SU-DHL-6 (cell line): ENCODE measurements at regions not wholly inside any gene's neighbourhood (a gene's known extent, or its start where the extent isn't known, plus 50 kb on each side); places are given as distances from the start of the nearest gene placed in this dataset.

Experiments used
- H2AFZ ChIP-seq: fragments of 200-600 bp; sonication (generic); 2 replicates; pipeline ENCODE4 v1.6.1; 2014; ENCODE audit warnings: low read depth, mild to moderate bottlenecking, moderate library complexity, mixed read lengths, antibody characterized with exemption, low read length; ENCODE audit not compliant: severe bottlenecking
- H3F3A ChIP-seq: fragments of 200-600 bp; shearing (Covaris generic); 2 replicates; pipeline ENCODE4 v1.6.0; 2016; ENCODE audit warnings: antibody characterized with exemption, mild to moderate bottlenecking; ENCODE audit not compliant: insufficient read depth
- H3K27ac ChIP-seq: fragments of 200-600 bp; sonication (generic); 2 replicates; pipeline ENCODE4 v1.5.1; 2016; ENCODE audit warnings: low read depth, mild to moderate bottlenecking, low read length, moderate library complexity, mixed read lengths
- H3K27me3 ChIP-seq: fragments of 200-600 bp; sonication (generic), shearing (Covaris generic); 2 replicates; pipeline ENCODE4 v1.6.0; 2014; ENCODE audit warnings: mild to moderate bottlenecking, low read length
- H3K36me3 ChIP-seq: fragments of 200-600 bp; sonication (generic); 2 replicates; pipeline ENCODE4 v1.6.1; 2014; ENCODE audit warnings: mild to moderate bottlenecking, low read length, mixed read lengths
- H3K4me2 ChIP-seq: fragments of 300-600, 200-600 bp; shearing (Covaris generic), sonication (generic); 2 replicates; pipeline ENCODE4 v1.6.0; 2014; ENCODE audit warnings: low read length, low read depth, mild to moderate bottlenecking; ENCODE audit not compliant: poor library complexity, severe bottlenecking
- H3K4me3 ChIP-seq: fragments of 200-600 bp; sonication (generic); 2 replicates; pipeline ENCODE4 v1.5.1; 2014; ENCODE audit warnings: antibody characterized with exemption, low read length, mild to moderate bottlenecking, mixed read lengths; ENCODE audit not compliant: insufficient read depth, poor library complexity, severe bottlenecking
- H3K79me2 ChIP-seq: fragments of 200-600 bp; sonication (generic); 2 replicates; pipeline ENCODE4 v1.6.1; 2014; ENCODE audit warnings: mild to moderate bottlenecking, low read length, moderate library complexity; ENCODE audit not compliant: insufficient read depth
- H3K9ac ChIP-seq: fragments of 200-600 bp; sonication (generic); 2 replicates; pipeline ENCODE4 v1.7.0; 2014; ENCODE audit warnings: mild to moderate bottlenecking, low read length
- H3K9me2 ChIP-seq: fragments of 200-600 bp; sonication (generic); replicated peaks from 2 replicates; pipeline ENCODE4 v1.6.1; 2014; ENCODE audit warnings: low read length; ENCODE audit not compliant: insufficient read depth
- H3K9me3 ChIP-seq: fragments of 200-600 bp; sonication (generic); 2 replicates; pipeline ENCODE4 v1.6.1; 2014; ENCODE audit warnings: low read length, mixed read lengths; ENCODE audit not compliant: insufficient read depth
- H4K20me1 ChIP-seq: fragments of 200-600 bp; sonication (generic); 2 replicates; pipeline ENCODE4 v1.6.1; 2014; ENCODE audit warnings: low read depth, mild to moderate bottlenecking, antibody characterized with exemption, low read length, moderate library complexity, mixed read lengths
- CTCF ChIP-seq: fragments of 200-600 bp; sonication (generic); IDR thresholded peaks from one replicate; pipeline ENCODE4 v1.5.1; 2017; ENCODE audit warnings: antibody characterized with exemption, mild to moderate bottlenecking, low read length, moderate library complexity; ENCODE audit not compliant: insufficient read depth, poor library complexity, severe bottlenecking
- EZH2phosphoT487 ChIP-seq: fragments of 200-600 bp; sonication (generic), shearing (Covaris generic); conservative IDR thresholded peaks from 2 replicates; pipeline ENCODE4 v1.6.1; 2018; ENCODE audit warnings: mild to moderate bottlenecking, antibody characterized with exemption, low read length, moderate library complexity, mixed read lengths

GRCh38 chr4:32219306-32220075 lies 1499.3 kb downstream of the PCDH7 start:
- H3K9me3 ChIP-seq, result peaks cover 7% of the 10 kb centered on the region; the same call in 1 of the 2 replicates
- no peak overlapping the region for H3K4me2 ChIP-seq

GRCh38 chr4:32226204-32226603 lies 1506.0 kb downstream of the PCDH7 start:
- Histone ChIP-seq H2AFZ (no peak overlapping the region), H3F3A (no peaks in the 10 kb centered on the region), H3K9ac (no peak overlapping the region)

More at GRCh38 chr4:32219306-32220075, 1499.3 kb downstream of the PCDH7 start:
- Histone ChIP-seq H3K79me2 (no peaks in the 10 kb centered on the region), H3K4me3 (no peak overlapping the region), H3K36me3 (no peaks in the 10 kb centered on the region), H3K27ac (no peak overlapping the region), H3K9ac (no peak overlapping the region), H3K27me3 (no peaks in the 10 kb centered on the region), H2AFZ (no peak overlapping the region), H3K9me2 (no peaks in the 10 kb centered on the region), H4K20me1 (no peaks in the 10 kb centered on the region), H3F3A (no peaks in the 10 kb centered on the region)
- TF ChIP-seq EZH2phosphoT487 (no peak), CTCF (no peak)

GRCh38 chr4:32226733-32227132 lies 1506.6 kb downstream of the PCDH7 start:
- H3K4me2 ChIP-seq, result no peak overlapping the region
- H2AFZ ChIP-seq, result peak overlapping the region; percentile 39
- H3K9me2 ChIP-seq, result no peaks in the 10 kb centered on the region
- no peaks in the 10 kb centered on the region for H4K20me1 ChIP-seq
- no peak overlapping the region for H3K9ac ChIP-seq
- H3K9me3 ChIP-seq, result peaks cover 3% of the 10 kb centered on the region; the same call in 1 of the 2 replicates
- H3K79me2 ChIP-seq, result no peaks in the 10 kb centered on the region
- TF ChIP-seq CTCF (no peak), EZH2phosphoT487 (no peak)
- no peaks in the 10 kb centered on the region for H3K27me3 ChIP-seq
- no peak overlapping the region for H3K27ac ChIP-seq
- H3F3A ChIP-seq, result no peaks in the 10 kb centered on the region
- peaks cover 6% of the 10 kb centered on the region; the same call in 1 of the 2 replicates for H3K36me3 ChIP-seq
- H3K4me3 ChIP-seq, result no peak overlapping the region

More at GRCh38 chr4:32226204-32226603, 1506.0 kb downstream of the PCDH7 start:
- H4K20me1 ChIP-seq, result no peaks in the 10 kb centered on the region
- no peak overlapping the region for H3K4me3 ChIP-seq
- H3K27me3 ChIP-seq, result no peaks in the 10 kb centered on the region
- peaks cover 6% of the 10 kb centered on the region; the same call in 1 of the 2 replicates for H3K36me3 ChIP-seq
- no peak for TF ChIP-seq CTCF
- TF ChIP-seq EZH2phosphoT487, result no peak
- H3K79me2 ChIP-seq, result no peaks in the 10 kb centered on the region
- H3K27ac ChIP-seq, result no peak overlapping the region
- H3K9me3 ChIP-seq, result peaks cover 3% of the 10 kb centered on the region; the same call in 1 of the 2 replicates
- no peaks in the 10 kb centered on the region for H3K9me2 ChIP-seq
- H3K4me2 ChIP-seq, result no peak overlapping the region
